HG02852 (cell line): ENCODE measurements at regions not wholly inside any gene's neighbourhood (a gene's known extent, or its start where the extent isn't known, plus 50 kb on each side); places are given as distances from the start of the nearest gene placed in this dataset.

Experiments
- ATAC-seq: cut with Tn5 transposase; IDR thresholded peaks from one replicate; pipeline ENCODE4 v1.9.1; 2021; ENCODE audit warnings: mild to moderate bottlenecking, moderate library complexity; ENCODE audit not compliant: unreplicated experiment

GRCh38 chr4:156019246-156019645, 65.6 kb upstream of the CTSO start:
- ATAC-seq: no peak

GRCh38 chr4:156018383-156018782, 64.7 kb upstream of the CTSO start:
- no peak for ATAC-seq

GRCh38 chr4:156015781-156016180, 62.1 kb upstream of the CTSO start:
- ATAC-seq: no peak

- no peak for ATAC-seq
Measured at GRCh38 chr4:156006192-156006591, 52.5 kb upstream of the CTSO start.
